OCI-LY7 (cell line): ENCODE measurements at regions not wholly inside any gene's neighbourhood (a gene's known extent, or its start where the extent isn't known, plus 50 kb on each side); places are given as distances from the start of the nearest gene placed in this dataset.

Experiments used
- BruUV-seq: library from RNA; stranded (reverse); fragments of 400-500 nt; replicated peaks from 2 replicates; lab custom pipeline; 2021; lab: Mats Ljungman, UMichigan
- CTCF ChIA-PET: fragments of 300-600 bp; sonication (Branson Sonifier 250); formaldehyde crosslinking; loops from one replicate; lab custom pipeline; 2022; ENCODE audit warnings: antibody characterized with exemption; ENCODE audit not compliant: unreplicated experiment; lab: Charles Lee
- POLR2A ChIA-PET: fragments of 300-600 bp; sonication (Branson Sonifier 250); formaldehyde crosslinking; loops from one replicate; lab custom pipeline; 2022; ENCODE audit warnings: antibody characterized with exemption; lab: Charles Lee
- DNase-seq: peaks from one replicate; pipeline ENCODE4 v3.0.0-alpha.2; 2015; ENCODE audit warnings: low spot score
- H2AFZ ChIP-seq: fragments of 200-600 bp; sonication (generic), shearing (Covaris generic); 2 replicates; pipeline ENCODE4 v1.6.1; 2014; ENCODE audit warnings: mild to moderate bottlenecking, antibody characterized with exemption, low read length, moderate library complexity
- H3K27ac ChIP-seq: fragments of 200-600 bp; sonication (generic); 2 replicates; pipeline ENCODE4 v1.5.1; 2014; ENCODE audit warnings: mixed run types, low read depth, mild to moderate bottlenecking, moderate library complexity, low read length, inconsistent platforms; ENCODE audit not compliant: poor library complexity, severe bottlenecking
- H3K36me3 ChIP-seq: fragments of 200-600 bp; sonication (generic); 2 replicates; pipeline ENCODE4 v1.6.1; 2014; ENCODE audit warnings: mild to moderate bottlenecking, antibody characterized with exemption, low read length, moderate library complexity, mixed read lengths; ENCODE audit not compliant: insufficient read depth
- H3K4me1 ChIP-seq: fragments of 200-600 bp; sonication (generic); 2 replicates; pipeline ENCODE4 v1.5.1; 2014; ENCODE audit warnings: mild to moderate bottlenecking, low read length; ENCODE audit not compliant: insufficient read depth, poor library complexity, severe bottlenecking
- H3K4me2 ChIP-seq: fragments of 200-600 bp; sonication (generic); 2 replicates; pipeline ENCODE4 v1.6.1; 2014; ENCODE audit warnings: mild to moderate bottlenecking, low read length
- H3K4me3 ChIP-seq: fragments of 200-600 bp; sonication (generic); 2 replicates; pipeline ENCODE4 v1.5.1; 2014; ENCODE audit warnings: mild to moderate bottlenecking, low read depth, low read length; ENCODE audit not compliant: poor library complexity, severe bottlenecking
- H3K79me2 ChIP-seq: fragments of 200-600 bp; sonication (generic); 2 replicates; pipeline ENCODE4 v1.6.1; 2016; ENCODE audit warnings: low read depth, mild to moderate bottlenecking, low read length, moderate library complexity, mixed read lengths; ENCODE audit not compliant: insufficient read depth
- H3K9me2 ChIP-seq: fragments of 200-600 bp; sonication (generic); 2 replicates; pipeline ENCODE4 v1.6.1; 2016; ENCODE audit warnings: mild to moderate bottlenecking, low read length, mixed read lengths; ENCODE audit not compliant: insufficient read depth
- H3K9me3 ChIP-seq: fragments of 200-600 bp; sonication (generic); 2 replicates; pipeline ENCODE4 v1.6.1; 2014; ENCODE audit warnings: mild to moderate bottlenecking, mixed run types, low read length, mixed read lengths
- H4K20me1 ChIP-seq: fragments of 200-600 bp; sonication (generic); 2 replicates; pipeline ENCODE4 v1.6.1; 2014; ENCODE audit warnings: mild to moderate bottlenecking, antibody characterized with exemption, low read length, moderate library complexity, mixed read lengths; ENCODE audit not compliant: insufficient read depth
- CTCF ChIP-seq: fragments of 200-600 bp; sonication (generic); conservative IDR thresholded peaks from 2 replicates; pipeline ENCODE4 v1.5.1; 2014; ENCODE audit warnings: mild to moderate bottlenecking, antibody characterized with exemption, low read length, moderate library complexity, mixed read lengths
- EZH2phosphoT487 ChIP-seq: fragments of 200-600 bp; sonication (generic); IDR thresholded peaks from 2 replicates; pipeline ENCODE4 v1.6.1; 2018; ENCODE audit warnings: low read depth, borderline replicate concordance, mild to moderate bottlenecking, mixed run types, antibody characterized with exemption, low read length, moderate library complexity, mixed read lengths
- intact Hi-C: fragments of 100-400 bp; cut with micrococcal nuclease; formaldehyde crosslinking; loops from one replicate; pipeline ENCODE4 v1.10.0; 2022; ENCODE audit not compliant: unreplicated experiment

- no TSS peak for BruUV-seq
- peaks cover 8% of the 10 kb centered on the region; the same call in 1 of the 2 replicates for H4K20me1 ChIP-seq
Measured at GRCh38 chr14:105864651-105865265, 338.4 kb downstream of the TMEM121 start.

GRCh38 chr14:105865266-105865903 lies 339.0 kb downstream of the TMEM121 start:
- Histone ChIP-seq H4K20me1 (peaks cover 6% of the 10 kb centered on the region; the same call in 1 of the 2 replicates), H3K27ac (no peak overlapping the region), H3K9me3 (no peaks in the 10 kb centered on the region), H3K36me3 (peaks cover 36% of the 10 kb centered on the region), H3K4me2 (no peak overlapping the region), H3K79me2 (peaks cover 36% of the 10 kb centered on the region), H2AFZ (no peak overlapping the region), H3K4me1 (no peaks in the 10 kb centered on the region), H3K4me3 (no peak overlapping the region), H3K9me2 (no peaks in the 10 kb centered on the region)
- TF ChIP-seq CTCF (no peak), EZH2phosphoT487 (no peak)
- BruUV-seq = no TSS peak
- intact Hi-C loops = no loop called here
- no peak for DNase-seq
- POLR2A ChIA-PET = no interaction called here
- CTCF ChIA-PET = no interaction called here

More at GRCh38 chr14:105864651-105865265, 338.4 kb downstream of the TMEM121 start:
- Histone ChIP-seq H3K4me1 (no peaks in the 10 kb centered on the region), H3K36me3 (peaks cover 41% of the 10 kb centered on the region), H3K9me3 (no peaks in the 10 kb centered on the region), H2AFZ (no peak overlapping the region), H3K4me3 (no peak overlapping the region), H3K27ac (no peak overlapping the region), H3K4me2 (no peak overlapping the region), H3K9me2 (no peaks in the 10 kb centered on the region), H3K79me2 (peaks cover 40% of the 10 kb centered on the region)
- TF ChIP-seq EZH2phosphoT487 (no peak), CTCF (no peak)
- intact Hi-C loops = no loop called here
- POLR2A ChIA-PET = interaction anchor here (0.7 kb wide), 1 partner anchor 320 kb away, joined by 3 read pairs; no protein-coding TSS in a partner anchor
- CTCF ChIA-PET = no interaction called here
- no peak for DNase-seq
